Peyer's patch (tissue), 4 donors: ENCODE measurements at regions not wholly inside any gene's neighbourhood (a gene's known extent, or its start where the extent isn't known, plus 50 kb on each side); places are given as distances from the start of the nearest gene placed in this dataset.

Experiments used
- DNase-seq, 3 donors: peaks; one replicate each; pipeline ENCODE4 v3.0.0-alpha.2; 2017 to 2019
- H3K27ac ChIP-seq, 4 donors: fragments of 200-600 bp; sonication (generic); one replicate each; pipeline ENCODE4 v1.5.1; 2016 to 2019
- H3K27me3 ChIP-seq, 2 donors: fragments of 200-600 bp; sonication (generic); one replicate each; pipeline ENCODE4 v1.5.1; 2019
- H3K36me3 ChIP-seq, 3 donors: fragments of 200-600 bp; sonication (generic); one replicate each; pipeline ENCODE4 v1.5.1; 2016 to 2019
- H3K4me1 ChIP-seq, 4 donors: fragments of 200-600 bp; sonication (generic); one replicate each; pipeline ENCODE4 v1.5.1; 2016 to 2019
- H3K4me3 ChIP-seq, 4 donors: fragments of 200-600 bp; sonication (generic); 1 replicate in 3 of 4; 2 replicates in 1 of 4; pipeline ENCODE4 v1.5.1; 2016 to 2019; ENCODE audit warnings: mild to moderate bottlenecking in 1 of 4
- H3K9me3 ChIP-seq, 4 donors: fragments of 200-600 bp; sonication (generic); one replicate each; pipeline ENCODE4 v1.5.1; 2016 to 2019; ENCODE audit warnings: mild to moderate bottlenecking in 1 of 4
- CTCF ChIP-seq, 6 experiments: fragments of 450-650 bp in 4 of 6; fragments of 200-600 bp in 2 of 6; sonication (generic) in 1 of 6; IDR thresholded peaks; one replicate each; pipeline ENCODE4 v1.5.1; 2017 to 2019; ENCODE audit warnings: antibody characterized with exemption in 6 of 6, mild to moderate bottlenecking in 3 of 6, moderate library complexity in 1 of 6
- POLR2A ChIP-seq, 2 donors: fragments of 450-650 bp; IDR thresholded peaks; one replicate each; pipeline ENCODE4 v1.5.1; 2017; ENCODE audit warnings: antibody characterized with exemption in 2 of 2, mild to moderate bottlenecking in 2 of 2, moderate library complexity in 2 of 2

DNA sequence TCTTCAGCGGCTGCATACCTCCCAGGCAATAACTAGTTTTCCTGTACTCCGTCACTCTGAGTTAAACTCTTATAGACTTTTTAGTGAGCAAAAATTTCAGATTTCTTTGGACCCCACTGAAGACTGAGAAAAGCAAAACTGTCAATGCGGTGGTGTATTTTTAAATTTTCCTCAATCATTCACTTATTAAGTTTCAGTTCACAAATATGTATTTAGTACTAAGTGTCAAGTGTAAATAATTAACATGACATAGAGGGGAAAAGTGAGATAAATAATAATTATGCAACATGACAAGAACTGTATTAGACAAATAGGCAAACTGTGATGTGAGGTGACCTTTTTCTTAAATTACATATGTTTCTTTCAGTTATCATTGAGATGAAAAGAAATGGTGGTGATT, 124.4 kb downstream of the NAF1 start:
- Histone ChIP-seq H3K4me3 (no peak overlapping the region), H3K27ac (no peak overlapping the region), H3K27me3 (no peaks in the 10 kb centered on the region), H3K36me3 (no peaks in the 10 kb centered on the region), H3K4me1 (no peaks in the 10 kb centered on the region), H3K9me3 (no peaks in the 10 kb centered on the region)
- no peak for DNase-seq
- no peak for TF ChIP-seq POLR2A (IDR thresholded peaks at IDR 0.05)
- TF ChIP-seq CTCF (IDR thresholded peaks at IDR 0.05): no peak

- Histone ChIP-seq H3K4me3 (no peak overlapping the region), H3K9me3 (no peaks in the 10 kb centered on the region), H3K4me1 (no peaks in the 10 kb centered on the region), H3K27ac (no peak overlapping the region), H3K36me3 (no peaks in the 10 kb centered on the region), H3K27me3 (no peaks in the 10 kb centered on the region)
- no peak for DNase-seq
- TF ChIP-seq CTCF (IDR thresholded peaks at IDR 0.05): no peak
- TF ChIP-seq POLR2A (IDR thresholded peaks at IDR 0.05): no peak
Measured at GRCh38 chr4:163017135-163017534, 149.6 kb downstream of the NAF1 start.

- H3K4me1 ChIP-seq: no peaks in the 10 kb centered on the region
- DNase-seq: no peak
- no peaks in the 10 kb centered on the region for H3K9me3 ChIP-seq
- TF ChIP-seq CTCF (IDR thresholded peaks at IDR 0.05) (no peak), POLR2A (IDR thresholded peaks at IDR 0.05) (no peak)
- no peaks in the 10 kb centered on the region for H3K27me3 ChIP-seq
- no peaks in the 10 kb centered on the region for H3K36me3 ChIP-seq
- no peak overlapping the region for H3K27ac ChIP-seq
- no peak overlapping the region for H3K4me3 ChIP-seq
Measured at GRCh38 chr4:163012816-163013215, 153.9 kb downstream of the NAF1 start.

GRCh38 chr4:163003979-163004378, 162.7 kb downstream of the NAF1 start:
- Histone ChIP-seq H3K9me3 (no peaks in the 10 kb centered on the region), H3K27me3 (no peaks in the 10 kb centered on the region), H3K4me3 (no peak overlapping the region), H3K36me3 (no peaks in the 10 kb centered on the region), H3K4me1 (no peaks in the 10 kb centered on the region), H3K27ac (no peak overlapping the region)
- DNase-seq: no peak
- no peak for TF ChIP-seq POLR2A (IDR thresholded peaks at IDR 0.05)
- no peak for TF ChIP-seq CTCF (IDR thresholded peaks at IDR 0.05)

- DNase-seq: no peak
- Histone ChIP-seq H3K4me1 (no peaks in the 10 kb centered on the region), H3K9me3 (no peaks in the 10 kb centered on the region), H3K4me3 (no peak overlapping the region), H3K27me3 (no peaks in the 10 kb centered on the region), H3K27ac (no peak overlapping the region), H3K36me3 (no peaks in the 10 kb centered on the region)
- TF ChIP-seq POLR2A (IDR thresholded peaks at IDR 0.05) (no peak), CTCF (IDR thresholded peaks at IDR 0.05) (no peak)
Measured at GRCh38 chr4:162988530-162988929, 178.2 kb downstream of the NAF1 start.

GRCh38 chr4:162985131-162985530, 181.6 kb downstream of the NAF1 start:
- Histone ChIP-seq H3K27ac (no peak overlapping the region), H3K4me3 (no peak overlapping the region)

More at GRCh38 chr4:162985131-162985530, 181.6 kb downstream of the NAF1 start:
- no peak for TF ChIP-seq CTCF (IDR thresholded peaks at IDR 0.05)
- Histone ChIP-seq H3K4me1 (no peaks in the 10 kb centered on the region), H3K27me3 (no peaks in the 10 kb centered on the region), H3K9me3 (no peaks in the 10 kb centered on the region), H3K36me3 (no peaks in the 10 kb centered on the region)
- peak in 1 of 3 donors; percentile 25 for DNase-seq
